NB4 (cell line): ENCODE measurements at regions not wholly inside any gene's neighbourhood (a gene's known extent, or its start where the extent isn't known, plus 50 kb on each side); places are given as distances from the start of the nearest gene placed in this dataset.

Experiments
- CTCF ChIP-seq: IDR thresholded peaks from one replicate; pipeline ENCODE4 v1.5.1; 2012; ENCODE audit warnings: low read depth, low read length
- MYC ChIP-seq: IDR thresholded peaks from 2 replicates; pipeline ENCODE4 v1.6.1; 2011; ENCODE audit warnings: low read depth, low read length
- POLR2A ChIP-seq: IDR thresholded peaks from 2 replicates; pipeline ENCODE4 v1.6.1; 2011; ENCODE audit warnings: mild to moderate bottlenecking; ENCODE audit not compliant: insufficient read length; ENCODE audit errors: extremely low read depth

DNA sequence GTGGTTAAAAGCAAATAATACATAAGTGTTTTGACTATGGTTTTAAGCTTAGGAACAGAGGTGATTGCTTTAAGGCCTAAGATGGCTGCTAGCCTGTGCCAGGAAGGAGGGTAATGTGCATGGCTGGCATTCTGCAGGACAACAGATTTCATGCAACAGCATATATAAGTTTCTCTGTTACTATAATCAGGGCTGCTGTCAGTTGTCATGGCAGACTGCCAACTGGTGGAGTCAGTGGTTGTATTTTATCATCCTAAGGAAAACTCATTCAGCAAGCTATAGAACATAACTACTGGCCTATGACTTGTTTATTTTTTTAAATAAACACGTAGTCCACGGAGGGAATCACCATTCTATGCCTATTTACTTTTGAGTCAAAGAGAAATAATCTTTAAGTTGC, 77.7 kb upstream of the DCAF8L1 start:
- no peak for TF ChIP-seq CTCF
- TF ChIP-seq POLR2A: no peak
- no peak for TF ChIP-seq MYC
